PC-3 (cell line): ENCODE measurements at regions not wholly inside any gene's neighbourhood (a gene's known extent, or its start where the extent isn't known, plus 50 kb on each side); places are given as distances from the start of the nearest gene placed in this dataset.

ENCODE experiments used
- ATAC-seq: fragments of 200-7000 bp; cut with Tn5 transposase; 2 replicates; pipeline ENCODE4 v1.9.1; 2020; ENCODE audit warnings: mild to moderate bottlenecking, moderate library complexity
- BruUV-seq: library from RNA; stranded (reverse); fragments of 400-500 nt; replicated peaks from 2 replicates; lab custom pipeline; 2021; lab: Mats Ljungman, UMichigan
- CTCF ChIA-PET: fragments of 300-600 bp; sonication (Branson Sonifier 250); formaldehyde crosslinking; loops from one replicate; lab custom pipeline; 2022; ENCODE audit warnings: antibody characterized with exemption; lab: Charles Lee
- POLR2A ChIA-PET: fragments of 300-600 bp; sonication (Branson Sonifier 250); formaldehyde crosslinking; loops from one replicate; lab custom pipeline; 2022; ENCODE audit warnings: antibody characterized with exemption; ENCODE audit not compliant: unreplicated experiment; lab: Charles Lee
- DNase-seq: peaks from one replicate; pipeline ENCODE4 v3.0.0-alpha.2; 2015
- H2AFZ ChIP-seq: fragments of 300-600 bp; sonication (generic); 2 replicates; pipeline ENCODE4 v1.6.0; 2016; ENCODE audit warnings: antibody characterized with exemption, low read length
- H3F3A ChIP-seq: fragments of 300-600 bp; sonication (generic); one replicate; pipeline ENCODE4 v1.6.0; 2017; ENCODE audit warnings: antibody characterized with exemption, low read length, control low read depth, mild to moderate bottlenecking; ENCODE audit not compliant: unreplicated experiment
- H3K27ac ChIP-seq: fragments of 300-600 bp; sonication (generic); 2 replicates; pipeline ENCODE4 v1.5.1; 2016; ENCODE audit warnings: mild to moderate bottlenecking, low read length
- H3K27me3 ChIP-seq: fragments of 300-600 bp; sonication (generic); 2 replicates; pipeline ENCODE4 v1.6.1; 2016; ENCODE audit warnings: low read length, mixed read lengths
- H3K36me3 ChIP-seq: fragments of 300-600 bp; sonication (generic); 2 replicates; pipeline ENCODE4 v1.6.1; 2016; ENCODE audit warnings: low read depth, mixed run types, low read length, mixed read lengths
- H3K4me1 ChIP-seq: fragments of 300-600 bp; sonication (generic); 2 replicates; pipeline ENCODE4 v1.5.1; 2016; ENCODE audit warnings: low read length; ENCODE audit not compliant: insufficient read depth
- H3K4me2 ChIP-seq: fragments of 300-600 bp; sonication (generic); 2 replicates; pipeline ENCODE4 v1.6.0; 2016; ENCODE audit warnings: low read length
- H3K4me3 ChIP-seq: fragments of 300-600 bp; sonication (generic); 2 replicates; pipeline ENCODE4 v1.5.1; 2016; ENCODE audit warnings: mild to moderate bottlenecking, low read length, mixed read lengths
- H3K79me2 ChIP-seq: fragments of 300-600 bp; sonication (generic); 2 replicates; pipeline ENCODE4 v1.6.1; 2017; ENCODE audit warnings: low read length, mixed read lengths
- H3K9ac ChIP-seq: fragments of 300-600 bp; sonication (generic); 2 replicates; pipeline ENCODE4 v1.6.0; 2016; ENCODE audit warnings: mild to moderate bottlenecking, low read length
- H3K9me2 ChIP-seq: fragments of 300-600 bp; sonication (generic); replicated peaks from 2 replicates; pipeline ENCODE4 v1.6.1; 2016; ENCODE audit warnings: mixed run types, low read length, mixed read lengths
- H3K9me3 ChIP-seq: fragments of 300-600 bp; sonication (generic); 2 replicates; pipeline ENCODE4 v1.6.1; 2016; ENCODE audit warnings: low read length, mixed read lengths
- H4K20me1 ChIP-seq: fragments of 300-600 bp; sonication (generic); 2 replicates; pipeline ENCODE4 v1.6.1; 2016; ENCODE audit warnings: low read length, mixed read lengths
- CTCF ChIP-seq: fragments of 300-600 bp; sonication (generic); conservative IDR thresholded peaks from 2 replicates; pipeline ENCODE4 v1.5.1; 2017; ENCODE audit warnings: antibody characterized with exemption, low read depth, mild to moderate bottlenecking, low read length
- EZH2 ChIP-seq: fragments of 300-600 bp; sonication (generic); IDR thresholded peaks from one replicate; pipeline ENCODE4 v1.6.1; 2017; ENCODE audit warnings: antibody characterized with exemption, mild to moderate bottlenecking, low read length; ENCODE audit not compliant: unreplicated experiment
- EZH2phosphoT487 ChIP-seq: fragments of 300-600 bp; sonication (generic); IDR thresholded peaks from 2 replicates; pipeline ENCODE4 v1.6.1; 2018; ENCODE audit warnings: mild to moderate bottlenecking, antibody characterized with exemption, low read length, borderline replicate concordance
- intact Hi-C: fragments of 100-400 bp; cut with micrococcal nuclease; formaldehyde crosslinking; loops from 2 replicates; pipeline ENCODE4 v1.9.0; 2023

- POLR2A ChIA-PET = no interaction called here
- Histone ChIP-seq H3K27me3 (no peaks in the 10 kb centered on the region), H4K20me1 (no peaks in the 10 kb centered on the region), H3K36me3 (no peaks in the 10 kb centered on the region), H3K4me3 (no peak overlapping the region), H2AFZ (0 out of 2 replicates have a peak overlapping the region, but pooled peaks have one; percentile 6), H3K9me2 (no peaks in the 10 kb centered on the region), H3K4me2 (0 out of 2 replicates have a peak overlapping the region, but pooled peaks have one; percentile 13), H3K9me3 (no peaks in the 10 kb centered on the region), H3K4me1 (peaks cover 64% of the 10 kb centered on the region), H3F3A (peaks cover 6% of the 10 kb centered on the region), H3K27ac (no peak overlapping the region), H3K9ac (no peak overlapping the region), H3K79me2 (no peaks in the 10 kb centered on the region)
- no peak for TF ChIP-seq CTCF
- no peak for TF ChIP-seq EZH2phosphoT487
- no peak for TF ChIP-seq EZH2
- DNase-seq (peak; percentile 70), ATAC-seq (no peak)
- intact Hi-C loops = loop anchor here (5.0 kb wide), 1 partner anchor 119 kb away; no protein-coding TSS in a partner anchor
- BruUV-seq = no TSS peak
- CTCF ChIA-PET = no interaction called here
Observed at GRCh38 chr1:94608142-94608851, 66.7 kb upstream of the F3 start.

GRCh38 chr1:94607398-94607797, 65.8 kb upstream of the F3 start:
- H3K4me1 ChIP-seq = peaks cover 68% of the 10 kb centered on the region
- no peaks in the 10 kb centered on the region for H3K36me3 ChIP-seq
- TF ChIP-seq EZH2phosphoT487 (no peak), EZH2 (no peak), CTCF (no peak)
- ChIA-PET POLR2A (interaction anchor here (0.6 kb wide), 1 partner anchor 64 kb away, joined by 3 read pairs; no protein-coding TSS in a partner anchor), CTCF (no interaction called here)
- no peaks in the 10 kb centered on the region for H4K20me1 ChIP-seq
- no peaks in the 10 kb centered on the region for H3K9me2 ChIP-seq
- ATAC-seq = no peak
- H3K27ac ChIP-seq = no peak overlapping the region
- H3K9ac ChIP-seq = no peak overlapping the region
- H2AFZ ChIP-seq = no peak overlapping the region
- H3K4me2 ChIP-seq = no peak overlapping the region
- no peaks in the 10 kb centered on the region for H3K27me3 ChIP-seq
- no peaks in the 10 kb centered on the region for H3K9me3 ChIP-seq
- intact Hi-C loops = loop anchor here (5.0 kb wide), 1 partner anchor 120 kb away; no protein-coding TSS in a partner anchor
- DNase-seq = peak; percentile 44
- no peaks in the 10 kb centered on the region for H3K79me2 ChIP-seq
- no TSS peak for BruUV-seq
- no peak overlapping the region for H3K4me3 ChIP-seq
- peaks cover 14% of the 10 kb centered on the region for H3F3A ChIP-seq

GRCh38 chr1:94606471-94606870, 64.9 kb upstream of the F3 start:
- Histone ChIP-seq H3F3A (peaks cover 14% of the 10 kb centered on the region), H3K9me2 (no peaks in the 10 kb centered on the region), H3K9me3 (no peaks in the 10 kb centered on the region), H3K9ac (peak overlapping the region; percentile 20; the same call in 1 of the 2 replicates), H3K79me2 (no peaks in the 10 kb centered on the region), H2AFZ (peak overlapping the region; percentile 34; the same call in 1 of the 2 replicates), H3K27me3 (no peaks in the 10 kb centered on the region), H3K4me1 (peaks cover 68% of the 10 kb centered on the region), H4K20me1 (no peaks in the 10 kb centered on the region), H3K4me3 (no peak overlapping the region), H3K27ac (peak overlapping the region; percentile 88), H3K36me3 (no peaks in the 10 kb centered on the region), H3K4me2 (peak overlapping the region; percentile 52)
- BruUV-seq = no TSS peak
- ChIA-PET CTCF (no interaction called here), POLR2A (interaction anchor here (0.6 kb wide), 1 partner anchor 13 kb away, joined by 3 read pairs; no protein-coding TSS in a partner anchor)
- TF ChIP-seq EZH2phosphoT487 = no peak
- no peak for TF ChIP-seq EZH2
- no peak for TF ChIP-seq CTCF
- DNase-seq = no peak
- intact Hi-C loops = loop anchor here (5.0 kb wide), 1 partner anchor 121 kb away; no protein-coding TSS in a partner anchor
- no peak for ATAC-seq
